Esophagus squamous epithelium (tissue), 5 donors: ENCODE measurements at regions not wholly inside any gene's neighbourhood (a gene's known extent, or its start where the extent isn't known, plus 50 kb on each side); places are given as distances from the start of the nearest gene placed in this dataset.

ENCODE experiments used
- DNase-seq: peaks from one replicate; lab custom pipeline; 2025; lab: John Stamatoyannopoulos, UW
- H3K27ac ChIP-seq, 4 donors: fragments of 200-600 bp; sonication (generic); one replicate each; pipeline ENCODE4 v1.5.1; 2016 to 2019; ENCODE audit warnings: mild to moderate bottlenecking in 1 of 4
- H3K27me3 ChIP-seq, 4 donors: fragments of 200-600 bp; sonication (generic); 1 replicate in 3 of 4; 2 replicates in 1 of 4; pipeline versions ENCODE4 v1.5.1 to v1.6.0; 2017 to 2021; ENCODE audit warnings: antibody characterized with exemption in 1 of 4
- H3K36me3 ChIP-seq, 3 donors: fragments of 200-600 bp; sonication (generic); one replicate each; pipeline ENCODE4 v1.5.1; 2016 to 2019
- H3K4me1 ChIP-seq, 3 donors: fragments of 200-600 bp; sonication (generic); one replicate each; pipeline ENCODE4 v1.5.1; 2017 to 2019
- H3K4me3 ChIP-seq, 4 donors: fragments of 200-600 bp; sonication (generic); 1 replicate in 3 of 4; 2 replicates in 1 of 4; pipeline ENCODE4 v1.5.1; 2016 to 2019; ENCODE audit warnings: mild to moderate bottlenecking in 2 of 4, moderate library complexity in 1 of 4
- H3K9me3 ChIP-seq, 3 donors: fragments of 200-600 bp; sonication (generic); one replicate each; pipeline ENCODE4 v1.5.1; 2016 to 2019
- POLR2A ChIP-seq, 4 donors: fragments of 450-650 bp; IDR thresholded peaks; one replicate each; pipeline ENCODE4 v1.6.1; 2017; ENCODE audit warnings: antibody characterized with exemption in 4 of 4, mild to moderate bottlenecking in 4 of 4, moderate library complexity in 3 of 4
- WGBS, 2 donors: methylation state at CpG; one replicate each; pipeline ENCODE4 v1.1.5; 2018; 5-methylcytosine and 5-hydroxymethylcytosine counted together
- intact Hi-C: fragments of 100-400 bp; cut with DNase I; formaldehyde crosslinking; loops from one replicate; pipeline ENCODE4 v1.15.0; 2022
- TF ChIP-seq, protein P1 (sequence below), 6 experiments: fragments of 450-650 bp in 4 of 6; fragments of 200-600 bp in 2 of 6; sonication (generic) in 2 of 6; IDR thresholded peaks; one replicate each; pipeline ENCODE4 v1.5.1; 2016 to 2019; ENCODE audit warnings: antibody characterized with exemption in 6 of 6, mild to moderate bottlenecking in 4 of 6, moderate library complexity in 4 of 6
- donor health status: DM: yes; HTN: yes; CAD: no.

DNA sequence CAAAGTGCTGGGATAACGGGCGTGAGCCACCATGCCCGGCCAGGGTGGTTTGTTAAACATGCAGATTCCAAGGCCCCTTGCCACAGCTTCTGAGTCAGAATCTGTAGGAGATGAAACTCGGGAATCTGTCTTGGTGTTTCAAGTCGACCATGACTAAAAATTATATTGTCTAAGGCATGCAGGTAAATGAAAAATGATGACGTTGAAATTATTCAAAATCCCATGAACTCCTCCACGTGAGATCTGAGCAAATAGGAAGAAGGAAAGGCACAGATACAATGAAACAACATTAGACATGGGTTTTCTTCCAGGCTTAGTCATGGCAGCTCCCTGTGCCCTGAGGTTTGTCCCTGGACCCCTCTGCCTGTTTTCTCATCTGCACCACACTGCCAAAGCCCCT is 172.0 kb upstream of the CMC1 start:
- TF ChIP-seq POLR2A (IDR thresholded peaks at IDR 0.05), result no peak
- TF ChIP-seq, protein P1, sequence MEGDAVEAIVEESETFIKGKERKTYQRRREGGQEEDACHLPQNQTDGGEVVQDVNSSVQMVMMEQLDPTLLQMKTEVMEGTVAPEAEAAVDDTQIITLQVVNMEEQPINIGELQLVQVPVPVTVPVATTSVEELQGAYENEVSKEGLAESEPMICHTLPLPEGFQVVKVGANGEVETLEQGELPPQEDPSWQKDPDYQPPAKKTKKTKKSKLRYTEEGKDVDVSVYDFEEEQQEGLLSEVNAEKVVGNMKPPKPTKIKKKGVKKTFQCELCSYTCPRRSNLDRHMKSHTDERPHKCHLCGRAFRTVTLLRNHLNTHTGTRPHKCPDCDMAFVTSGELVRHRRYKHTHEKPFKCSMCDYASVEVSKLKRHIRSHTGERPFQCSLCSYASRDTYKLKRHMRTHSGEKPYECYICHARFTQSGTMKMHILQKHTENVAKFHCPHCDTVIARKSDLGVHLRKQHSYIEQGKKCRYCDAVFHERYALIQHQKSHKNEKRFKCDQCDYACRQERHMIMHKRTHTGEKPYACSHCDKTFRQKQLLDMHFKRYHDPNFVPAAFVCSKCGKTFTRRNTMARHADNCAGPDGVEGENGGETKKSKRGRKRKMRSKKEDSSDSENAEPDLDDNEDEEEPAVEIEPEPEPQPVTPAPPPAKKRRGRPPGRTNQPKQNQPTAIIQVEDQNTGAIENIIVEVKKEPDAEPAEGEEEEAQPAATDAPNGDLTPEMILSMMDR (IDR thresholded peaks at IDR 0.05), result no peak
- no peaks in the 10 kb centered on the region for H3K4me1 ChIP-seq
- no peaks in the 10 kb centered on the region for H3K36me3 ChIP-seq
- no peaks in the 10 kb centered on the region for H3K27me3 ChIP-seq
- intact Hi-C loops, result no loop called here
- H3K9me3 ChIP-seq, result no peaks in the 10 kb centered on the region
- no peak for DNase-seq
- H3K27ac ChIP-seq, result no peak overlapping the region
- 61 to 63% methylated on average over 7 of the region's 7 CpGs for WGBS, 2 donors
- H3K4me3 ChIP-seq, result no peak overlapping the region

DNA sequence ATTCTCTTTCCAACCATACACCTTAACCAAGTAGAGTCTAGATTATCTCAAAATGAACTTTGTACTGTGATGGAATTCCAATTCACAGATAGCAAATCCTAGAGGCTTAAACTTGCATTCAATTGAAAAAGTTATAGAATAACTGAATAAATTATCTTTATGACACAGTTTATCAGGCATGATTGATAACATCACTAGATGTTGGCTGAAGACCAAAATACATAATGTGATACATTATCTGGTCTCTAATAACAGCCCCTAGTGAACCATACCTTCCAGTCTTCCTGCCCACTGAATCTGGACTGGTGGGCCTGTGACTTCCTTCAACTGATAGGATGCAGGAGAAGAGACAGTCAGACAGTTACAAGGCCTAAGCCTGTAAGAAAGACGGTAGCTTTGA is 165.2 kb upstream of the CMC1 start:
- Histone ChIP-seq H3K4me3 (no peak overlapping the region), H3K36me3 (no peaks in the 10 kb centered on the region), H3K27ac (no peak overlapping the region), H3K4me1 (no peaks in the 10 kb centered on the region), H3K27me3 (no peaks in the 10 kb centered on the region), H3K9me3 (no peaks in the 10 kb centered on the region)
- intact Hi-C loops, result no loop called here
- no peak for DNase-seq
- WGBS, 2 donors, result 78 to 100% methylated on average over 1 of the region's 1 CpG
- TF ChIP-seq POLR2A (IDR thresholded peaks at IDR 0.05), result no peak
- TF ChIP-seq, protein P1 (IDR thresholded peaks at IDR 0.05), result no peak

DNA sequence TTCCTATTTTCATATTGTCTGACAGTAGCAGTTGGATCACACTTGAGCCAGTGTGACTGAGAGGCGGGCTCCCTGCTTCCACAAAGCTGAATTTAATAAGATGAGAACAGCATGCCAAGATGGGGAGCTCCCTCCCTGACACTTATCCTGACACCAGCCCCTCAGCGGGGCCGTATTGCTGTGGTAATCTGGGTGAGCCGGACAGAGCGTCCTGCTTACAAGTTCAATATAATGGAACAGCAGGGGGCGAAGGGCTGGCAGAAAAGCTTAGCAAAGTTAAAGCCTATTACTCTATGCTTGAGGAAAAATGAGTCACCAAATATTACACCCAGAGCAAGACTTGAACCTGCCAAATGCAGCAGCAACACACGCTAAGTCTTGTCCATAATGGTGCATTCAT is 163.8 kb upstream of the CMC1 start:
- H3K36me3 ChIP-seq, result no peaks in the 10 kb centered on the region
- TF ChIP-seq POLR2A (IDR thresholded peaks at IDR 0.05), result no peak
- TF ChIP-seq, protein P1 (IDR thresholded peaks at IDR 0.05), result no peak
- H3K4me1 ChIP-seq, result no peaks in the 10 kb centered on the region
- 42 to 50% methylated on average over 6 to 7 of the region's 7 CpGs for WGBS, 2 donors
- H3K27me3 ChIP-seq, result no peaks in the 10 kb centered on the region
- intact Hi-C loops, result no loop called here
- DNase-seq, result no peak
- no peak overlapping the region for H3K4me3 ChIP-seq
- no peak overlapping the region for H3K27ac ChIP-seq
- H3K9me3 ChIP-seq, result no peaks in the 10 kb centered on the region

DNA sequence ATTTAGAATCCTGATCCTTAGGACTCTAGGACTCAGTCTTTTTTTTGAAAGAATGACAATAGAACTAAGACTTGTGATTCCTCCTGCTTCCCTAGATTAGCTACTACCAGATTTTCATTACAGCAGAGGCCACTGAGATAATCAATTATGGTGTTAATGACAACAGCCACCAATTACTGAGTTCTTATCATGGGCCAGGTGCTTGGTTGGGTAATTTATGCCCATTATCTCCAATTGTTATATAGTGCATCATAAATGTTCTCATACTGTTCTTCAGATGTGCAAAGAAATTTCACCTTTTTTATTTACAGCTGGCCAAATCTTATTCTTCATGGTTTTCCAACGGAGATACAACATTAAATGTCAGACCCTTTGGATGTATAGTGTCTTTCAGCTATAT is 162.9 kb upstream of the CMC1 start:
- 71 to 74% methylated on average over 1 of the region's 1 CpG for WGBS, 2 donors
- H3K27me3 ChIP-seq, result no peaks in the 10 kb centered on the region
- no peaks in the 10 kb centered on the region for H3K4me1 ChIP-seq
- no peak for TF ChIP-seq POLR2A (IDR thresholded peaks at IDR 0.05)
- TF ChIP-seq, protein P1 (IDR thresholded peaks at IDR 0.05), result no peak
- no peak overlapping the region for H3K4me3 ChIP-seq
- intact Hi-C loops, result no loop called here
- H3K36me3 ChIP-seq, result no peaks in the 10 kb centered on the region
- no peak overlapping the region for H3K27ac ChIP-seq
- H3K9me3 ChIP-seq, result no peaks in the 10 kb centered on the region
- no peak for DNase-seq

DNA sequence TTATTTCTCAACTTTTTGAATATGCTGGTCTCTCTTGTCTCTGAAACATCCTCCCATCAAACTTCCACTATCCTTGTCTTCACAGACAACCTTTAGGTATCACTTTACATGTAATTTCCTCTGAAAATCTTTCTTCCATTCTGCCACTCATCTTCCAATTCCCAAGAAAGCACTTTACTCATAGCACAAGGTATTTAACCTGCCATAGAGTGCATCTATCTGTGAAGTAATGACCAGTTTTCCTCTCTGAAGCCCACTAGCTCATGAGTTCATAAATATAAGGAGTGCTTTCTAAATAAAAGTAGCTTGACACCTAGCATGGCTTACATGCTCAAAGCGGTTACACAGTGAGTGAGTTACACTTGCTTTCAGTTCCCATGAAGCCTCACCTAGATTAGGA is 160.7 kb upstream of the CMC1 start:
- intact Hi-C loops, result no loop called here
- H3K4me1 ChIP-seq, result no peaks in the 10 kb centered on the region
- WGBS, 2 donors, result 82 to 87% methylated on average over 1 of the region's 1 CpG

DNA sequence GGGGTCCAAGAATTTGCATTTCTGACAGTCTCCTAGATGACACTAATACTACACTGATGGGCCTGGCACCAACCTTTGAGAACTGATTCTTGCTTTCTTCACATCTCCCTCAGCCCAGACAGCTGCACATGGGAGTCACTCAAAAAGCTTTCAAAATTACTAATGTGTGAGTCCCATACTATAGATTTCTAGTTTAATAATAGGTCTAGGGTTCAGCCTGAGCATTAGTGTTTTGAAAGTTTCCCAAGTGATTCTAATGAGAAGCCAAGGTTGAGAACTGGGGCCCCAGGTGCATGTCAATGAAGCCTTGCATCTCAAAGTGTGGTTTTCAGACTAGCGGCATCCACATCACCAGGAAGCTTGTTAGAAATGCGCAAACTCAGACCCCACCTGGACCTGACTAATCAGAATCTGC is 159.9 kb upstream of the CMC1 start:
- 60 to 80% methylated on average over 2 of the region's 2 CpGs for WGBS, 2 donors
- no peaks in the 10 kb centered on the region for H3K4me1 ChIP-seq
- DNase-seq, result no peak
- H3K4me3 ChIP-seq, result no peak overlapping the region
- intact Hi-C loops, result no loop called here
- H3K36me3 ChIP-seq, result no peaks in the 10 kb centered on the region
- TF ChIP-seq, protein P1 (IDR thresholded peaks at IDR 0.05), result no peak
- no peak for TF ChIP-seq POLR2A (IDR thresholded peaks at IDR 0.05)
- no peak overlapping the region for H3K27ac ChIP-seq
- no peaks in the 10 kb centered on the region for H3K9me3 ChIP-seq
- no peaks in the 10 kb centered on the region for H3K27me3 ChIP-seq

More for the DNA sequence above, 160.7 kb upstream of the CMC1 start:
- no peak overlapping the region for H3K4me3 ChIP-seq
- no peak for DNase-seq
- no peak for TF ChIP-seq POLR2A (IDR thresholded peaks at IDR 0.05)
- no peaks in the 10 kb centered on the region for H3K36me3 ChIP-seq
- H3K9me3 ChIP-seq, result no peaks in the 10 kb centered on the region
- H3K27me3 ChIP-seq, result no peaks in the 10 kb centered on the region
- H3K27ac ChIP-seq, result no peak overlapping the region
